ENCODE measurements at regions not wholly inside any gene's neighbourhood (a gene's known extent, or its start where the extent isn't known, plus 50 kb on each side); places are given as distances from the start of the nearest gene placed in this dataset.
"Not testable (repeated sequence)": the region's sequence is repeated elsewhere in the genome, so short reads cannot be mapped to it uniquely, and the experiment has no call there.

DNA sequence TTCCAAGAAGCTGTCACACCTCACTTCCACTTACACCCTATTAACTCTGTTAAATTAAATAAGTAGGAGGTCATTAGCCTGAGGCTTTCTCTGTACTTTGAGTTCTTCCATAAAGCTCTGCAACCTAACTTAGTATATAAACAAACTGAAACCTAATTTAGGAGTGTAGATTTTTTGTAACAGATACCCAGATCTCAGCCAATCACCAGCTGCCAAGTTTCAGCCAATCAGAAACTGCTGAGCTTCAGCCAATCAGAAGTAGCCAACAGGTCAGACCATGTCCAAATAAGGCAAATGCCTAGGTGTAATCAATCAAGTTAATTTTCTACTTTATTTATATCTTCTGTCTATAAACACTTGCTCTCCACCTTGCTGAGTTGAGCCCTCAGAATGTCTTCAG, 142.7 kb upstream of the SULF2 start:
- DNase-seq (ENCODE audit: low spot score) = no peak

DNA sequence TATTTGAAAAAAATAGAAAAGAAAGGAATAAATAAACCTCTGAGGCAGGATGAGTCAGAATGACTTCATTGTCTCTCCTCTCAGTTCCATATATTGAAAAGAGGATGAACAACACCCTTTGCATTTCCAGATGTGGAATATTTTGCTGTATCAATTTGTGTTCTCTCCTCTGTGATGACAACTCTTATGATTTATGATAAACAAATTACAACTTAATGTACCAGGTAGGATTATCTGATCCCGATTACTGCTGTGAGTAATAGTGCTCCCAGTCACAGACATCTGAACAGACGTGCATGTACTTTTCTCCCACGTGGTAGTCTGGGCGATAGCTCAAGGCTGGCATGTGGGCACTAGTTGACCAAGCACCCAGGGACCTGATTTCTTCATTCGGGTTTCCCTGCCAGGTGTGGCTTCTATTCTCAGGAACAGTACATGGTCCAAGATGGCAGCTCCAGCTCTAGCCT, 142.1 kb upstream of the SULF2 start:
- no peak for DNase-seq (ENCODE audit: low spot score)

GRCh38 chr20:47926731-47927130, 141.4 kb upstream of the SULF2 start:
- DNase-seq (ENCODE audit: low spot score) = no peak

- no peak for DNase-seq (ENCODE audit: low spot score)
Observed at GRCh38 chr20:47925593-47925992, 140.3 kb upstream of the SULF2 start.

GRCh38 chr20:47922269-47922668, 137.0 kb upstream of the SULF2 start:
- DNase-seq (ENCODE audit: low spot score) = no peak

DNA sequence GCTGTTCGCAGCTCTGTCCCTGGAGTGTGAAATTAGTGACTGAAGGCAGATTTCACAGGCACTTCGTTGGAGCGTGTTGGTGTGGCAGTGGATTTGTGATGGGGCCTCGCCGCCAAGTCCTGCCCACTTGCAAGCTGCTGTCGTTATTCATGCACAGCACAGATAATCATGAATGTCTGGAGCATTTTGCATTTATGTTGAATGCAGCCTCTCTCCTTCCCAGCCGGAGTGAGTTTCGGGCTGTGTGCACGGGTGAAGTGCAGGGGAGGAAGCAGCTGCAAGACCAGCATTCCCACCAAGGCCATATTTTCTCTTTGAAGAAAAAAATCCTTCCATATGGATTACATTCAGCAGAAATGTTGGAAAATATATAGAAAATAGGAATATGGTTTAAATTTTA, 136.5 kb upstream of the SULF2 start:
- DNase-seq (ENCODE audit: low spot score) = not testable (repeated sequence)

- DNase-seq (ENCODE audit: low spot score) = no peak
Observed at GRCh38 chr20:47921408-47921807, 136.1 kb upstream of the SULF2 start.

GRCh38 chr20:47917549-47918070, 132.3 kb upstream of the SULF2 start:
- DNase-seq (ENCODE audit: low spot score) = no peak

DNA sequence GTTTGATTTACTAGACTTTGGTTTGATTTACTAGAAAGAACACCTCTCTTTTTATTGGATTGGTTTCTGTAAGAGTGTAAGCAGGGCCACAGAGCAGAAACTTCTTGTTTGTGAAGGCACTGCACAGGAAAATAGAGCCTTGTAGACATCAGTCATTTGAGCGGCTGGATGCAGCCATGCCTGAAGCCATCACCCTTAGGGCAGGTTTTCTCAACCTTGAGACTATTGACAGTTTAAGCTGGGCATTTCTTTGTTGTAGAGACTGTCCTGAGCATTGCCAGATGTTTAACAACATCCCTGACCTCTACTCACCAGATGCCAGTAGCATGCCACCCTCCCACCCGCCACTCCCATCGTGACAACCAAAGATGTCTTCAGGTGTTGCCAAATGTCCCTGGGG, 130.2 kb upstream of the SULF2 start:
- DNase-seq (ENCODE audit: low spot score) = no peak

DNA sequence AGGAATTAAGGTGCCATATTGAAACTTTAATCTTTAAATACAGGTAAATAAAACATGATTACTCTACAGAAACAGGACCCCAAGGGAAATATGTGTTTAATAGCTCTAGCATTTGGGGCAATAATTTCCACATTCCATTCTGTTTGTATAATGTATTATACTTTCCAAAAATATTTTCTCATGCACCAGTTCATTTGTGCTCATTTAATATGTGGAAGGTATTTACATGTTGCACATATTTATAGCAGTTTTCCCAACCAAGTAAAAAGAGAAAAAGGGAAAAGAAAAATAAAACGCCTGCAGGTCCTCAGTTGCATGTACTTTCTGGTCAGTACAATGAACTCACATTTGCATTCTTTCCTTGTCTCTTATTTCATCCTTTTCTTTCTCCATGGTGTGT, 129.5 kb upstream of the SULF2 start:
- no peak for DNase-seq (ENCODE audit: low spot score)

DNA sequence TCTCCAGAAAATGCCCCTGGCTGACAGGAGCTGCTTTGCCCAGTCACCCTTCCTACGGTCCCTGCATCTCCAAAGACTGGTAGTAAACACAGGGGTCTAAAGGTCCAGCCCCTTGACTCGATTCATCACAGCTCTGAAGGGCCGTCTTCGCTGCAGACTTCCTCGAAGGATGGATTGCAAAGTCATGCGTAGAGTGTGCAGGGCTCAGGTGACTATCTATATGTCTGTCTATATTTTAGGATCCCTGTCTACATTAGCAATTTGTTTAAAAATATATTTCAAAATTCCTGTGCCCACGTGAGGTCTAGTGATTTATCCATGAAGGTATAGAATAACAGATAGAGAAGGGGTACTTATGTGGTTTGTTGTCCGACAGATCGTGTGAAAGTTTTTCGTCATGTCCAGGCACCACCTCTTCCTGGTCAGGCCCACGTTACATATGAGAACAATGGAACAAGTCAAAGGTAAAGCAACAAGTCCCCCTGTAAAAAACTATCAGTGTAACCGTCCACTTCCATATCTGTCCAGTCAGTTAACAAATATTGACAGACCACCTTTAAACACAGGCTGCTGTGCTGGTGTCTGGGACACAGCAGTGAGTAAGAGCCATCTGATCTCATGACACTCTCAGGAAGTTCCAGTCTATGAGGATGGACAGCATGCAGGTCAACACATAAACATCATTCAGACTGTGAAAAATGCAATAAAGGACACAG, 127.7 kb upstream of the SULF2 start:
- not testable (repeated sequence) for DNase-seq (ENCODE audit: low spot score)

GRCh38 chr20:47912165-47912564, 126.9 kb upstream of the SULF2 start:
- DNase-seq (ENCODE audit: low spot score) = not testable (repeated sequence)

DNA sequence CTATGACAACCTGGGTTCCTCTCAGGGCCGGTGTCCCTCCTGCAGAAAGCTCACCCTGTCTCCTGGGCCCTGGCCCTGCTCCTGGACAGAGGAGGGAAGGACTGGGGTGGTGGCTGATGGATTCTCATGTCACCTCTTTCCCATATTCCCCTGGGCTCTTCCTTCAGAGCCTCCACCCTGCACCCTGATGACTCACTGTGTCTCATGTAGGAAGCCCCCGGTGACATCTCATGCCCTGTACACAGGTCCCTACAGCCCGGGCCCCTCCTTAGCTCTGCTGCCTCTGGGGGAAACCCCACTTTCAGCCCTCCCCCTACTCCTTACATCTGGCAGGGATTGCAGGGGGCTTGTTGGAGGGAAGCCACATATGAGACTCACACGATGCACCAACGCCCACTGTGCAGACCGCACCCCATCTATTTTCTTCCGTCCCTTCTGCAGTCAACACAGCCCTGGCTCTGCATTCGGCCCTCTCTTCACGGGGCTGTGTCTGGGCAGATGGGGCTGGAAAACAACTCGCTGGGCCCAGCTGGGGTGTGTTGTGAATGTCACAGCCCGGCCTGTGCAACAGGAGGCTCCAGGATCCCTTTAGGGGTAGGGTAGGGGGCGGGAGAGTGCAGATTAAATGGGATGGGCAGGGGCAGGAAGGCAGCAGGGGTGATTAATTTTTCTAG, 124.6 kb upstream of the SULF2 start:
- not testable (repeated sequence) for DNase-seq (ENCODE audit: low spot score)

DNA sequence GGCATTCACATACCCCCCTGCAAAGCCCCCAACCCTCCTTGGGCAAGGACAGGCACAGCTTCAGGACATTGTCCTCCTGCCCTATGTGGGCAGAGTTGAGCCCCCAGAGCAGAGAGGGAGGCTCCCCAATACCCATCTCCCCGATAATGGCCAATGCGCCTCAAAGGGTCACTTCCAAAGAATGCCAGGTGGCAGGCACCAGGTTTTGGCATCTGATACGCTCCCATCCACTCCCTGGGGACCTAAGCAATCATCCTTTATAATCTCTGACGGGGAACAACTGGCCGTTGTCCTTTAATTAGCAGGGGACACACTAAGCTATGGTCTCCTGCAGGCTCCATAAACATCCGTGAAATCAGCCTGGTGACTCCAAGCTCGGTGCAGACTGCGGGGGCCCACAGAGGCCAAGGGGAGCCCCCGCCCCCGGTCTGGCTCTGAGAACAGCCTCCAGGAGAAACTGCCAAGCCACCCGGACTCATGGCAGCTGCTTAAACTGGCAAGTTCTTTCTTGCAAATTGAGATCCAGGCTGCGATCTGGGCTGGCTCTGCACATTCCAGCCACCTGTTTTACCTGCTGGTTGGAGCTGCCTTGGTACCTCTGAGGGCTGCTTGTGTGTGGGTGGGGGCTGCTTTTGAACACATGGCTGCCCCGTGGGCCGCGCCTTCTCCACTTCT, 123.2 kb upstream of the SULF2 start:
- not testable (repeated sequence) for DNase-seq (ENCODE audit: low spot score)

GRCh38 chr20:47907951-47908350, 122.7 kb upstream of the SULF2 start:
- DNase-seq (ENCODE audit: low spot score) = not testable (repeated sequence)

DNA sequence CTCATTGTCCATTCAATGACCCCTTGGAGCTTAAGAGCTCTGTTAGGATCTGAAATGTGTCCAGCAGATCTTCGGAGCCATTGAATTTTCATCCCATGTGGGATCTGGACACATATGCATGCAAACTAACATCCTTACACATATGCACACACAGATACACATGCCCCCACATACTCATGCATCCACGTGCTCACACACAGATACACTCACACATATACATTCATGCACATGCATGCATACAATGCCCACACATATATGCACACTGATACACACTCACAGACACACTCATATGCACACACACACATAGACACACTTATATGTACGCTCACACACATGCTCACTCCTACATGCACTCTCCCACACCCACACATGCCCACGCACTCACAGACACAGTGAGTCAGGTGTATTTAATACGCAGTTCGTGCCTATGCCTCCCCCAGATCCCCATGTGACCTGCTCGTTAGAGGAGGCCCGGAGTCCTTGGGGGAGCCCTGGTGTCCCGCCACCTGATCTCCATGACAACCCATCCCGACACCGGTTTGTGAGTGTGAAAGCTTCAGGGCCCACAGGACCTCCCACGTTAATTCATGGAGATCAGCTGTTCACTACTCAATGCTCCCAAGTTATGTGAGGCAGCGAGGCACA, 121.9 kb upstream of the SULF2 start:
- no peak for DNase-seq (ENCODE audit: low spot score)

DNA sequence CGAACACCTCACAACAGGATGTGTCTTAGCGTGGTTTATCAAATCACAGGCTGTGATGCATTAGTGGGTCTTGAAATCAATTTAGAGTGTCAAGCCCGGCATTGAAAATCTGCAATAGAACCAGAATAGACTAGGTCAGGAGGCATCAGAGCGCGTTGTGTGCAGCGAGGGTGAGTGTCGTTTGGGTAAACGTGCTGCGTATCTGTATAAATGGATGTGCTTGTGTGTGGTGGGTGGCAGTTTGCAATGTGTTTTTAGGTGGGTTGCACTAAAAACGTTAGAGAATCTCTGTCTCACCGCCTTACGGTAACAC, 121.0 kb upstream of the SULF2 start:
- DNase-seq (ENCODE audit: low spot score) = no peak

- DNase-seq (ENCODE audit: low spot score) = no peak
Observed at GRCh38 chr20:47905628-47906347, 120.5 kb upstream of the SULF2 start.

- DNase-seq (ENCODE audit: low spot score) = not testable (repeated sequence)
Observed at GRCh38 chr20:47903009-47903408, 117.7 kb upstream of the SULF2 start.

GRCh38 chr20:47899313-47899712, 114.0 kb upstream of the SULF2 start:
- not testable (repeated sequence) for DNase-seq (ENCODE audit: low spot score)

- DNase-seq (ENCODE audit: low spot score) = no peak
Observed at GRCh38 chr20:47897461-47897860, 112.2 kb upstream of the SULF2 start.

GRCh38 chr20:47892681-47893080, 107.4 kb upstream of the SULF2 start:
- DNase-seq (ENCODE audit: low spot score) = not testable (repeated sequence)
